ENCODE measurements at regions not wholly inside any gene's neighbourhood (a gene's known extent, or its start where the extent isn't known, plus 50 kb on each side); places are given as distances from the start of the nearest gene placed in this dataset.

DNA sequence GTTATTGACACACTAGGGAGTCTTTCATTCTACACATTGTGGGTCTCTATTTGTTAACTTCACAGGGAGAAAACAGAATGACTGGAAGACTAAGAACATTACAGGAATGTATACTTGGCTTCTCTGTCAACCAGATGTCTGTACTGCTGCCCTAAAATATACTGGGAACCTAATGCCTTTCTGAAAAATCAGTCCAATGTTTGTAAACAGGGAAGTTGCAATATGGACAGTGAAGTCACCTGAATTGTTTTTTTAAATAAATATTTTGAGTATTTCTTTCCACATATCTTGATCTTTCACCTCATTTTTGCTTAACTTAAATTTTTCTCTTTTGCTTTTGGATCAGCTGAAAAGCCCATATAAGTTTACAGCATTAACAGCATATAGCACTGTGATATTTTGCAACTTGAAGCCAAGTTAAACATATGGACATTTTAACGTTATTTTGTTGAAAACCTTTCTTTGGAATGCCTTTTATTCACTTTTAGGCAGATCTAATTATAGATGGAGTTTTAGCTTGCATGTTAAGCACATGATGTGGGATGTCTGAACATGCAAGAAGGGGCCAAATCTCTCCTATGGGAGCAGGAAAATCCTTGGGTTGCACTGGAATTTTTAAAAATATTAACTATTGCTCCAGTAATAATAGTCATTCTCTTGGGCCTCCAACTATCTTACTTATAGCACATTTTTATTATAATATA lies 137.7 kb upstream of the TWIST2 start:
- Histone ChIP-seq H3K9ac (ENCODE audit: low read depth in 1 of 2, low read length in 2 of 2) (no peak overlapping the region), H3K36me3 (ENCODE audit: control insufficient read depth in 4 of 4, insufficient read depth in 3 of 4, low read depth in 1 of 4, low read length in 3 of 4) (no peaks in the 10 kb centered on the region), H3K9me3 (ENCODE audit: control insufficient read depth in 4 of 4, low read length in 3 of 4) (no peaks in the 10 kb centered on the region), H3K27me3 (ENCODE audit: control insufficient read depth in 4 of 4, insufficient read depth in 4 of 4, low read length in 3 of 4) (no peaks in the 10 kb centered on the region), H3K4me1 (ENCODE audit: control insufficient read depth in 4 of 4, insufficient read depth in 4 of 4, low read length in 3 of 4) (no peaks in the 10 kb centered on the region), H3K4me3 (ENCODE audit: low read depth in 1 of 3, low read length in 3 of 3) (no peak overlapping the region), H3K27ac (ENCODE audit: low read depth in 1 of 2, low read length in 2 of 2) (no peak overlapping the region)
- 36% methylated on average over 1 of the region's 1 CpG for WGBS
- no peak for DNase-seq (ENCODE audit: low spot score)
- no peak for TF ChIP-seq FOXA1 (IDR thresholded peaks at IDR 0.05)
- TF ChIP-seq RAD21 (IDR thresholded peaks at IDR 0.05), result no peak
- TF ChIP-seq, protein P1, sequence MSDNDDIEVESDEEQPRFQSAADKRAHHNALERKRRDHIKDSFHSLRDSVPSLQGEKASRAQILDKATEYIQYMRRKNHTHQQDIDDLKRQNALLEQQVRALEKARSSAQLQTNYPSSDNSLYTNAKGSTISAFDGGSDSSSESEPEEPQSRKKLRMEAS (IDR thresholded peaks at IDR 0.05), result no peak
- no peak for TF ChIP-seq EGR1 (IDR thresholded peaks at IDR 0.05; ENCODE audit: low read depth in 2 of 2)
- TF ChIP-seq SP1 (IDR thresholded peaks at IDR 0.05), result no peak
- TF ChIP-seq GABPA (IDR thresholded peaks at IDR 0.05 in 1 of 2, conservative IDR thresholded peaks at IDR 0.05 in 1 of 2), result no peak
- no peak for TF ChIP-seq RXRA (IDR thresholded peaks at IDR 0.05)
- TF ChIP-seq, protein P2, sequence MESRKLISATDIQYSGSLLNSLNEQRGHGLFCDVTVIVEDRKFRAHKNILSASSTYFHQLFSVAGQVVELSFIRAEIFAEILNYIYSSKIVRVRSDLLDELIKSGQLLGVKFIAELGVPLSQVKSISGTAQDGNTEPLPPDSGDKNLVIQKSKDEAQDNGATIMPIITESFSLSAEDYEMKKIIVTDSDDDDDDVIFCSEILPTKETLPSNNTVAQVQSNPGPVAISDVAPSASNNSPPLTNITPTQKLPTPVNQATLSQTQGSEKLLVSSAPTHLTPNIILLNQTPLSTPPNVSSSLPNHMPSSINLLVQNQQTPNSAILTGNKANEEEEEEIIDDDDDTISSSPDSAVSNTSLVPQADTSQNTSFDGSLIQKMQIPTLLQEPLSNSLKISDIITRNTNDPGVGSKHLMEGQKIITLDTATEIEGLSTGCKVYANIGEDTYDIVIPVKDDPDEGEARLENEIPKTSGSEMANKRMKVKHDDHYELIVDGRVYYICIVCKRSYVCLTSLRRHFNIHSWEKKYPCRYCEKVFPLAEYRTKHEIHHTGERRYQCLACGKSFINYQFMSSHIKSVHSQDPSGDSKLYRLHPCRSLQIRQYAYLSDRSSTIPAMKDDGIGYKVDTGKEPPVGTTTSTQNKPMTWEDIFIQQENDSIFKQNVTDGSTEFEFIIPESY (IDR thresholded peaks at IDR 0.05), result no peak
- TF ChIP-seq JUND (IDR thresholded peaks at IDR 0.05), result no peak

DNA sequence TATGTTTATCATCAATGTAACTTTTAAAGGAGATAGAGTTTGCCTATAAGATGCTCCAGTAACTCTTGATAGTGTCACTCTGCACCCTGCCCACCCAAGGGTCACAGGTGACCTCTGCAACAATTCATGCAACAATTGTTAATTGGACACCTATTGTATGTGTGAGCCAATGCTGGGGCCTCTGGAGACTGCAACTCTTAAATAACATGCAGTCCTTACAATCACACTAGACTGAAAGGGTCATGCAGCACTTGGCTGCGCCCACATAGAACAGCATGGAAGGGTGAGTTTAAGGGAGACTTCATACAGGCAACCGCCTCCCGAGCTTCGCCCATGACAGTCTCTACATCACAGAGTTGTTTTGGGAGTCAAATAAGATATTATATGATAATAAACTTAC lies 137.1 kb upstream of the TWIST2 start:
- 98% methylated on average over 4 of the region's 4 CpGs for WGBS
- no peaks in the 10 kb centered on the region for H3K4me1 ChIP-seq (ENCODE audit: control insufficient read depth in 4 of 4, insufficient read depth in 4 of 4, low read length in 3 of 4)
- H3K27ac ChIP-seq (ENCODE audit: low read depth in 1 of 2, low read length in 2 of 2), result no peak overlapping the region
- DNase-seq (ENCODE audit: low spot score), result no peak
- H3K4me3 ChIP-seq (ENCODE audit: low read depth in 1 of 3, low read length in 3 of 3), result no peak overlapping the region
- H3K36me3 ChIP-seq (ENCODE audit: control insufficient read depth in 4 of 4, insufficient read depth in 3 of 4, low read depth in 1 of 4, low read length in 3 of 4), result no peaks in the 10 kb centered on the region
- H3K9me3 ChIP-seq (ENCODE audit: control insufficient read depth in 4 of 4, low read length in 3 of 4), result no peaks in the 10 kb centered on the region
- no peaks in the 10 kb centered on the region for H3K27me3 ChIP-seq (ENCODE audit: control insufficient read depth in 4 of 4, insufficient read depth in 4 of 4, low read length in 3 of 4)
- TF ChIP-seq HNF4G (IDR thresholded peaks at IDR 0.05) (no peak), JUND (IDR thresholded peaks at IDR 0.05) (no peak)
- no peak overlapping the region for H3K9ac ChIP-seq (ENCODE audit: low read depth in 1 of 2, low read length in 2 of 2)

DNA sequence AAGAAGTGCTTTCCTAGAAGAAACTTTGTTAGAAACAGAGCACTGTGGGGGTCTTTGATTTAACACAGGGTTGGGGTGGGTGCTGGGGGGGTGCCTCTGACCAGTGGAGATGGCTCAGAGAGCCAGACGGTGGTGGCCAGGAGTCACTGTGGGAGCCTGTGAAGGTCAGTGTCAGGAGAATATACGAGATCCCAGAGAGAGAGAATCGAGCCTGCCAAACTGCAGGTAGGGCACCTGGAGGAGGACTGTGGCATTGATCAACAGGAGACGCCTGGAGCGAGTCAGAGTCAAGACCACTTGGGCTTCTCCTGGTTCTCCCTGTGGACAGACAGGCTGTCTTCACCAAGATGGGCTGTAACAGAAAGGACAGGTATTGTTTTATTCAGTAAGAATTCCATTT lies 136.5 kb upstream of the TWIST2 start:
- TF ChIP-seq, protein P3, sequence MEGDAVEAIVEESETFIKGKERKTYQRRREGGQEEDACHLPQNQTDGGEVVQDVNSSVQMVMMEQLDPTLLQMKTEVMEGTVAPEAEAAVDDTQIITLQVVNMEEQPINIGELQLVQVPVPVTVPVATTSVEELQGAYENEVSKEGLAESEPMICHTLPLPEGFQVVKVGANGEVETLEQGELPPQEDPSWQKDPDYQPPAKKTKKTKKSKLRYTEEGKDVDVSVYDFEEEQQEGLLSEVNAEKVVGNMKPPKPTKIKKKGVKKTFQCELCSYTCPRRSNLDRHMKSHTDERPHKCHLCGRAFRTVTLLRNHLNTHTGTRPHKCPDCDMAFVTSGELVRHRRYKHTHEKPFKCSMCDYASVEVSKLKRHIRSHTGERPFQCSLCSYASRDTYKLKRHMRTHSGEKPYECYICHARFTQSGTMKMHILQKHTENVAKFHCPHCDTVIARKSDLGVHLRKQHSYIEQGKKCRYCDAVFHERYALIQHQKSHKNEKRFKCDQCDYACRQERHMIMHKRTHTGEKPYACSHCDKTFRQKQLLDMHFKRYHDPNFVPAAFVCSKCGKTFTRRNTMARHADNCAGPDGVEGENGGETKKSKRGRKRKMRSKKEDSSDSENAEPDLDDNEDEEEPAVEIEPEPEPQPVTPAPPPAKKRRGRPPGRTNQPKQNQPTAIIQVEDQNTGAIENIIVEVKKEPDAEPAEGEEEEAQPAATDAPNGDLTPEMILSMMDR (IDR thresholded peaks at IDR 0.05; ENCODE audit: low read depth, low read length, missing input control), result no peak
- TF ChIP-seq RXRA (IDR thresholded peaks at IDR 0.05) (no peak), YY1 (IDR thresholded peaks at IDR 0.05) (no peak), SP1 (IDR thresholded peaks at IDR 0.05) (no peak), NR2F2 (IDR thresholded peaks at IDR 0.05) (no peak), HNF4A (conservative IDR thresholded peaks at IDR 0.05) (no peak), EGR1 (IDR thresholded peaks at IDR 0.05; ENCODE audit: low read depth in 2 of 2) (no peak), HNF4G (IDR thresholded peaks at IDR 0.05) (no peak)
- TF ChIP-seq, protein P4, sequence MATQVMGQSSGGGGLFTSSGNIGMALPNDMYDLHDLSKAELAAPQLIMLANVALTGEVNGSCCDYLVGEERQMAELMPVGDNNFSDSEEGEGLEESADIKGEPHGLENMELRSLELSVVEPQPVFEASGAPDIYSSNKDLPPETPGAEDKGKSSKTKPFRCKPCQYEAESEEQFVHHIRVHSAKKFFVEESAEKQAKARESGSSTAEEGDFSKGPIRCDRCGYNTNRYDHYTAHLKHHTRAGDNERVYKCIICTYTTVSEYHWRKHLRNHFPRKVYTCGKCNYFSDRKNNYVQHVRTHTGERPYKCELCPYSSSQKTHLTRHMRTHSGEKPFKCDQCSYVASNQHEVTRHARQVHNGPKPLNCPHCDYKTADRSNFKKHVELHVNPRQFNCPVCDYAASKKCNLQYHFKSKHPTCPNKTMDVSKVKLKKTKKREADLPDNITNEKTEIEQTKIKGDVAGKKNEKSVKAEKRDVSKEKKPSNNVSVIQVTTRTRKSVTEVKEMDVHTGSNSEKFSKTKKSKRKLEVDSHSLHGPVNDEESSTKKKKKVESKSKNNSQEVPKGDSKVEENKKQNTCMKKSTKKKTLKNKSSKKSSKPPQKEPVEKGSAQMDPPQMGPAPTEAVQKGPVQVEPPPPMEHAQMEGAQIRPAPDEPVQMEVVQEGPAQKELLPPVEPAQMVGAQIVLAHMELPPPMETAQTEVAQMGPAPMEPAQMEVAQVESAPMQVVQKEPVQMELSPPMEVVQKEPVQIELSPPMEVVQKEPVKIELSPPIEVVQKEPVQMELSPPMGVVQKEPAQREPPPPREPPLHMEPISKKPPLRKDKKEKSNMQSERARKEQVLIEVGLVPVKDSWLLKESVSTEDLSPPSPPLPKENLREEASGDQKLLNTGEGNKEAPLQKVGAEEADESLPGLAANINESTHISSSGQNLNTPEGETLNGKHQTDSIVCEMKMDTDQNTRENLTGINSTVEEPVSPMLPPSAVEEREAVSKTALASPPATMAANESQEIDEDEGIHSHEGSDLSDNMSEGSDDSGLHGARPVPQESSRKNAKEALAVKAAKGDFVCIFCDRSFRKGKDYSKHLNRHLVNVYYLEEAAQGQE (IDR thresholded peaks at IDR 0.05), result no peak
- TF ChIP-seq, protein P2 (IDR thresholded peaks at IDR 0.05), result no peak
- TF ChIP-seq, protein P5, sequence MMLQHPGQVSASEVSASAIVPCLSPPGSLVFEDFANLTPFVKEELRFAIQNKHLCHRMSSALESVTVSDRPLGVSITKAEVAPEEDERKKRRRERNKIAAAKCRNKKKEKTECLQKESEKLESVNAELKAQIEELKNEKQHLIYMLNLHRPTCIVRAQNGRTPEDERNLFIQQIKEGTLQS (IDR thresholded peaks at IDR 0.05), result no peak
- no peaks in the 10 kb centered on the region for H3K36me3 ChIP-seq (ENCODE audit: control insufficient read depth in 4 of 4, insufficient read depth in 3 of 4, low read depth in 1 of 4, low read length in 3 of 4)
- no peak for DNase-seq (ENCODE audit: low spot score)
- H3K27me3 ChIP-seq (ENCODE audit: control insufficient read depth in 4 of 4, insufficient read depth in 4 of 4, low read length in 3 of 4), result no peaks in the 10 kb centered on the region
- WGBS, result 81% methylated on average over 5 of the region's 5 CpGs
- H3K9ac ChIP-seq (ENCODE audit: low read depth in 1 of 2, low read length in 2 of 2), result no peak overlapping the region
- H3K27ac ChIP-seq (ENCODE audit: low read depth in 1 of 2, low read length in 2 of 2), result no peak overlapping the region
- H3K4me1 ChIP-seq (ENCODE audit: control insufficient read depth in 4 of 4, insufficient read depth in 4 of 4, low read length in 3 of 4), result no peaks in the 10 kb centered on the region
- H3K4me3 ChIP-seq (ENCODE audit: low read depth in 1 of 3, low read length in 3 of 3), result no peak overlapping the region
- H3K9me3 ChIP-seq (ENCODE audit: control insufficient read depth in 4 of 4, low read length in 3 of 4), result no peaks in the 10 kb centered on the region
